ENCODE measurements at regions not wholly inside any gene's neighbourhood (a gene's known extent, or its start where the extent isn't known, plus 50 kb on each side); places are given as distances from the start of the nearest gene placed in this dataset.

- no peak overlapping the region for H3K4ac ChIP-seq (ENCODE audit: low read depth, low read length)
- Mint-ChIP-seq H3K36me3 (ENCODE audit: insufficient read depth in 1 of 3, low read depth in 3 of 3) (no peaks in the 10 kb centered on the region), H3K4me1 (peaks cover 11 to 14% of the 10 kb centered on the region in 2 experiments), H3K27ac (no peak overlapping the region), H3K4me3 (no peak overlapping the region), H3K9me3 (no peaks in the 10 kb centered on the region), H3K27me3 (ENCODE audit: low read depth) (no peaks in the 10 kb centered on the region)
- no peak overlapping the region for H2AFZ ChIP-seq (ENCODE audit: low read length)
- no peaks in the 10 kb centered on the region for H3K23me2 ChIP-seq (ENCODE audit: insufficient read length, low read depth, low read length, poor library complexity, severe bottlenecking)
- no peaks in the 10 kb centered on the region for H3K79me2 ChIP-seq (ENCODE audit: insufficient read depth, low read length)
- no peak overlapping the region for H3K4me2 ChIP-seq (ENCODE audit: insufficient read depth, insufficient read length, low read length)
- H3K23ac ChIP-seq (ENCODE audit: insufficient read length, low read depth, low read length) = no peak overlapping the region
- H4K5ac ChIP-seq (ENCODE audit: insufficient read length, low read depth, low read length) = no peak overlapping the region
- no peaks in the 10 kb centered on the region for H3K27me3 ChIP-seq (ENCODE audit: insufficient read depth, low read length)
- no peak overlapping the region for H3K18ac ChIP-seq (ENCODE audit: insufficient read length, low read depth, low read length)
- no peak overlapping the region for H2AK5ac ChIP-seq (ENCODE audit: insufficient read length, low read length)
- TF ChIP-seq, protein P1, sequence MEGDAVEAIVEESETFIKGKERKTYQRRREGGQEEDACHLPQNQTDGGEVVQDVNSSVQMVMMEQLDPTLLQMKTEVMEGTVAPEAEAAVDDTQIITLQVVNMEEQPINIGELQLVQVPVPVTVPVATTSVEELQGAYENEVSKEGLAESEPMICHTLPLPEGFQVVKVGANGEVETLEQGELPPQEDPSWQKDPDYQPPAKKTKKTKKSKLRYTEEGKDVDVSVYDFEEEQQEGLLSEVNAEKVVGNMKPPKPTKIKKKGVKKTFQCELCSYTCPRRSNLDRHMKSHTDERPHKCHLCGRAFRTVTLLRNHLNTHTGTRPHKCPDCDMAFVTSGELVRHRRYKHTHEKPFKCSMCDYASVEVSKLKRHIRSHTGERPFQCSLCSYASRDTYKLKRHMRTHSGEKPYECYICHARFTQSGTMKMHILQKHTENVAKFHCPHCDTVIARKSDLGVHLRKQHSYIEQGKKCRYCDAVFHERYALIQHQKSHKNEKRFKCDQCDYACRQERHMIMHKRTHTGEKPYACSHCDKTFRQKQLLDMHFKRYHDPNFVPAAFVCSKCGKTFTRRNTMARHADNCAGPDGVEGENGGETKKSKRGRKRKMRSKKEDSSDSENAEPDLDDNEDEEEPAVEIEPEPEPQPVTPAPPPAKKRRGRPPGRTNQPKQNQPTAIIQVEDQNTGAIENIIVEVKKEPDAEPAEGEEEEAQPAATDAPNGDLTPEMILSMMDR (conservative IDR thresholded peaks at IDR 0.05) = no peak
- H2BK12ac ChIP-seq (ENCODE audit: insufficient read length, low read depth, low read length) = no peak overlapping the region
- H3K9ac ChIP-seq (ENCODE audit: extremely low read depth, insufficient read length, low read length) = no peak overlapping the region
- H3K56ac ChIP-seq (ENCODE audit: insufficient read length, low read depth, low read length) = no peak overlapping the region
- H2BK5ac ChIP-seq (ENCODE audit: insufficient read length, low read length) = no peak overlapping the region
- H4K8ac ChIP-seq (replicated peaks; ENCODE audit: insufficient read length, low read depth, low read length) = no peak overlapping the region
- H3K14ac ChIP-seq (ENCODE audit: insufficient read depth, low read length) = no peak overlapping the region
- H4K20me1 ChIP-seq (ENCODE audit: control insufficient read depth, insufficient read depth, insufficient read length) = no peaks in the 10 kb centered on the region
- no peaks in the 10 kb centered on the region for H3K79me1 ChIP-seq (ENCODE audit: insufficient read depth, low read depth, low read length, poor library complexity, severe bottlenecking)
- DNase-seq = no peak
- H2BK20ac ChIP-seq (ENCODE audit: low read depth, low read length, poor library complexity, severe bottlenecking) = no peak overlapping the region
- no peak overlapping the region for H4K91ac ChIP-seq (ENCODE audit: insufficient read length, low read depth, low read length)
- H3K4me1 ChIP-seq (ENCODE audit: insufficient read depth, low read length) = no peaks in the 10 kb centered on the region; the same call in 1 of the 2 replicates
- H3T11ph ChIP-seq (ENCODE audit: low read length) = no peak overlapping the region
- H2BK120ac ChIP-seq (ENCODE audit: low read depth, low read length, poor library complexity, severe bottlenecking) = no peak overlapping the region
- H3K27ac ChIP-seq (ENCODE audit: insufficient read length, low read depth, low read length) = no peak overlapping the region
- H2BK15ac ChIP-seq (ENCODE audit: low read depth, low read length) = no peak overlapping the region
- no peaks in the 10 kb centered on the region for H3K9me3 ChIP-seq (ENCODE audit: control insufficient read depth, low read depth, low read length)
- WGBS (ENCODE audit: extremely low coverage, insufficient read length, low lambda C conversion rate) = no CpG with 5 or more reads among the region's 3 CpGs
Measured at GRCh38 chr2:12834239-12834638, 117.5 kb downstream of the TRIB2 start.
